PC-3 (cell line): ENCODE measurements at regions not wholly inside any gene's neighbourhood (a gene's known extent, or its start where the extent isn't known, plus 50 kb on each side); places are given as distances from the start of the nearest gene placed in this dataset.

Source experiments
- ATAC-seq: fragments of 200-7000 bp; cut with Tn5 transposase; 2 replicates; pipeline ENCODE4 v1.9.1; 2020; ENCODE audit warnings: mild to moderate bottlenecking, moderate library complexity
- BruUV-seq: library from RNA; stranded (reverse); fragments of 400-500 nt; replicated peaks from 2 replicates; lab custom pipeline; 2021; lab: Mats Ljungman, UMichigan
- CTCF ChIA-PET: fragments of 300-600 bp; sonication (Branson Sonifier 250); formaldehyde crosslinking; loops from one replicate; lab custom pipeline; 2022; ENCODE audit warnings: antibody characterized with exemption; lab: Charles Lee
- POLR2A ChIA-PET: fragments of 300-600 bp; sonication (Branson Sonifier 250); formaldehyde crosslinking; loops from one replicate; lab custom pipeline; 2022; ENCODE audit warnings: antibody characterized with exemption; ENCODE audit not compliant: unreplicated experiment; lab: Charles Lee
- DNase-seq: peaks from one replicate; pipeline ENCODE4 v3.0.0-alpha.2; 2015
- H2AFZ ChIP-seq: fragments of 300-600 bp; sonication (generic); 2 replicates; pipeline ENCODE4 v1.6.0; 2016; ENCODE audit warnings: antibody characterized with exemption, low read length
- H3F3A ChIP-seq: fragments of 300-600 bp; sonication (generic); one replicate; pipeline ENCODE4 v1.6.0; 2017; ENCODE audit warnings: antibody characterized with exemption, low read length, control low read depth, mild to moderate bottlenecking; ENCODE audit not compliant: unreplicated experiment
- H3K27ac ChIP-seq: fragments of 300-600 bp; sonication (generic); 2 replicates; pipeline ENCODE4 v1.5.1; 2016; ENCODE audit warnings: mild to moderate bottlenecking, low read length
- H3K27me3 ChIP-seq: fragments of 300-600 bp; sonication (generic); 2 replicates; pipeline ENCODE4 v1.6.1; 2016; ENCODE audit warnings: low read length, mixed read lengths
- H3K36me3 ChIP-seq: fragments of 300-600 bp; sonication (generic); 2 replicates; pipeline ENCODE4 v1.6.1; 2016; ENCODE audit warnings: low read depth, mixed run types, low read length, mixed read lengths
- H3K4me1 ChIP-seq: fragments of 300-600 bp; sonication (generic); 2 replicates; pipeline ENCODE4 v1.5.1; 2016; ENCODE audit warnings: low read length; ENCODE audit not compliant: insufficient read depth
- H3K4me2 ChIP-seq: fragments of 300-600 bp; sonication (generic); 2 replicates; pipeline ENCODE4 v1.6.0; 2016; ENCODE audit warnings: low read length
- H3K4me3 ChIP-seq: fragments of 300-600 bp; sonication (generic); 2 replicates; pipeline ENCODE4 v1.5.1; 2016; ENCODE audit warnings: mild to moderate bottlenecking, low read length, mixed read lengths
- H3K79me2 ChIP-seq: fragments of 300-600 bp; sonication (generic); 2 replicates; pipeline ENCODE4 v1.6.1; 2017; ENCODE audit warnings: low read length, mixed read lengths
- H3K9ac ChIP-seq: fragments of 300-600 bp; sonication (generic); 2 replicates; pipeline ENCODE4 v1.6.0; 2016; ENCODE audit warnings: mild to moderate bottlenecking, low read length
- H3K9me2 ChIP-seq: fragments of 300-600 bp; sonication (generic); replicated peaks from 2 replicates; pipeline ENCODE4 v1.6.1; 2016; ENCODE audit warnings: mixed run types, low read length, mixed read lengths
- H3K9me3 ChIP-seq: fragments of 300-600 bp; sonication (generic); 2 replicates; pipeline ENCODE4 v1.6.1; 2016; ENCODE audit warnings: low read length, mixed read lengths
- H4K20me1 ChIP-seq: fragments of 300-600 bp; sonication (generic); 2 replicates; pipeline ENCODE4 v1.6.1; 2016; ENCODE audit warnings: low read length, mixed read lengths
- CTCF ChIP-seq: fragments of 300-600 bp; sonication (generic); conservative IDR thresholded peaks from 2 replicates; pipeline ENCODE4 v1.5.1; 2017; ENCODE audit warnings: antibody characterized with exemption, low read depth, mild to moderate bottlenecking, low read length
- EZH2 ChIP-seq: fragments of 300-600 bp; sonication (generic); IDR thresholded peaks from one replicate; pipeline ENCODE4 v1.6.1; 2017; ENCODE audit warnings: antibody characterized with exemption, mild to moderate bottlenecking, low read length; ENCODE audit not compliant: unreplicated experiment
- EZH2phosphoT487 ChIP-seq: fragments of 300-600 bp; sonication (generic); IDR thresholded peaks from 2 replicates; pipeline ENCODE4 v1.6.1; 2018; ENCODE audit warnings: mild to moderate bottlenecking, antibody characterized with exemption, low read length, borderline replicate concordance
- intact Hi-C: fragments of 100-400 bp; cut with micrococcal nuclease; formaldehyde crosslinking; loops from 2 replicates; pipeline ENCODE4 v1.9.0; 2023

- no peaks in the 10 kb centered on the region for H3K79me2 ChIP-seq
- no peaks in the 10 kb centered on the region for H3K9me3 ChIP-seq
- intact Hi-C loops, result no loop called here
- no peak overlapping the region for H2AFZ ChIP-seq
- DNase-seq (no peak), ATAC-seq (no peak)
- H3K36me3 ChIP-seq, result no peaks in the 10 kb centered on the region
- H3K27ac ChIP-seq, result no peak overlapping the region
- H3K9ac ChIP-seq, result no peak overlapping the region
- no peaks in the 10 kb centered on the region for H3K27me3 ChIP-seq
- no peaks in the 10 kb centered on the region for H3K4me1 ChIP-seq
- H3K4me3 ChIP-seq, result no peak overlapping the region
- no peak overlapping the region for H3K4me2 ChIP-seq
- TF ChIP-seq CTCF, result no peak
- no peak for TF ChIP-seq EZH2
- TF ChIP-seq EZH2phosphoT487, result no peak
- ChIA-PET POLR2A (no interaction called here), CTCF (no interaction called here)
- no peaks in the 10 kb centered on the region for H4K20me1 ChIP-seq
- BruUV-seq, result no TSS peak
- H3K9me2 ChIP-seq, result no peaks in the 10 kb centered on the region
- H3F3A ChIP-seq, result no peaks in the 10 kb centered on the region
Measured at GRCh38 chr9:73230251-73230650, 78.6 kb downstream of the ANXA1 start.

DNA sequence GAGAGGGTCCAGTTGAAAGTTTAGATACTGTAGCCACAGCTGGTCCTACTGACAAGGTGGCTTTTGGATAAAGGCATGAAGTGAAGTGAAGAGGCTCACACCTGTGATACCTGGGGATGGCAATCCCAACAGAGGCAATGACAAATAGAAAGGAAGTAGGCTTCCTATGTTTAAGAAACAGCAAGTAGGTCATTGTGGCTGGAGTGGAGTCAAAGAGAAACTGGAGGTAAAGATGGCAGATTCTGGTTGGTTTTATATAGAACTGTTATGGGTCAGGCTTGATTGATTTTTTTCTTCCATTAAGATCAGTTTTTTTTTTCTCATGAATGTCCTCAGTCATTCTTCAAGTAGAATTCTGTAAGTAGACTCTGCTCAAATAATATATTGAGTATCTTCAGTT lies 79.5 kb downstream of the ANXA1 start:
- BruUV-seq, result no TSS peak
- no peaks in the 10 kb centered on the region for H3K9me2 ChIP-seq
- H3K36me3 ChIP-seq, result no peaks in the 10 kb centered on the region
- no peak overlapping the region for H3K4me2 ChIP-seq
- no peaks in the 10 kb centered on the region for H3K4me1 ChIP-seq
- no peaks in the 10 kb centered on the region for H3F3A ChIP-seq
- no peaks in the 10 kb centered on the region for H4K20me1 ChIP-seq
- no peak for ATAC-seq
- H3K9ac ChIP-seq, result no peak overlapping the region
- CTCF ChIA-PET, result no interaction called here
- POLR2A ChIA-PET, result no interaction called here
- TF ChIP-seq CTCF (no peak), EZH2phosphoT487 (no peak), EZH2 (no peak)
- no peaks in the 10 kb centered on the region for H3K9me3 ChIP-seq
- DNase-seq, result no peak
- intact Hi-C loops, result no loop called here
- no peak overlapping the region for H3K4me3 ChIP-seq
- H3K27me3 ChIP-seq, result no peaks in the 10 kb centered on the region
- H2AFZ ChIP-seq, result no peak overlapping the region
- H3K27ac ChIP-seq, result no peak overlapping the region
- H3K79me2 ChIP-seq, result no peaks in the 10 kb centered on the region

DNA sequence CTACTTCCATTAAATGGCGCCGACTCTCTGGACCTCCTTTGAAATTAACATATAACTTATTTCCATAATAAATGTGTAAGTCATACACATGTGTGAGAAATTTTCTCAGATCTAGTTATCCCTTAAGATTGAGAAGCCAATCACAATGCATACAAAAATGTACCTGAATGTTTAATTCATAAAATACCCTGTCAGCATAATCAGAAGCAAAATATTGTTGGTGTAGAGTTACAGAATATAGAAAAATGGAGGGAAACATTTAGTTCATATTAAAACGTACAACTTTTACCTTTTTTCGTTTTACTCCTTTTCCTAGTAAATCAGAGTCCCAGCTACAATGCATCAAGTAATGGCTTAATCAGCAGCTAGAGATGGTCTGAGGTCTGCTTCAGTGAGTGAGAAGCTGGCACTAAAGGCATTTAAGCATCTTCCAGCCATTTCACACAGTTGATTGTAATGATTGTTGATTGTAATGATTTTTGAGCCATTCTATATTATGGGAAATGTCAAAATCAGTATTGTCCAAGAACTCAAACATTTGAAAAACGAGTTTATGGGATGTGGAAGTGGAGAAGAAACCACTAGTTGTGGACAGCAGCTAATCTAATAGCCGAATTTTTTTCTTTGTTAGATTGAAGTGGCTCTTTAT lies 81.8 kb downstream of the ANXA1 start:
- Histone ChIP-seq H3K27me3 (no peaks in the 10 kb centered on the region), H3K9ac (no peak overlapping the region), H3K4me3 (no peak overlapping the region), H3K4me1 (no peaks in the 10 kb centered on the region), H3K36me3 (no peaks in the 10 kb centered on the region), H3K4me2 (no peak overlapping the region), H4K20me1 (no peaks in the 10 kb centered on the region), H3F3A (no peaks in the 10 kb centered on the region), H3K79me2 (no peaks in the 10 kb centered on the region), H3K27ac (no peak overlapping the region), H3K9me2 (no peaks in the 10 kb centered on the region), H3K9me3 (no peaks in the 10 kb centered on the region), H2AFZ (no peak overlapping the region)
- ChIA-PET POLR2A (no interaction called here), CTCF (no interaction called here)
- BruUV-seq, result no TSS peak
- TF ChIP-seq EZH2 (no peak), EZH2phosphoT487 (no peak), CTCF (no peak)
- ATAC-seq (no peak), DNase-seq (no peak)
- intact Hi-C loops, result no loop called here
